ENCODE measurements at regions not wholly inside any gene's neighbourhood (a gene's known extent, or its start where the extent isn't known, plus 50 kb on each side); places are given as distances from the start of the nearest gene placed in this dataset.
"Not testable (repeated sequence)": the region's sequence is repeated elsewhere in the genome, so short reads cannot be mapped to it uniquely, and the experiment has no call there.

DNA sequence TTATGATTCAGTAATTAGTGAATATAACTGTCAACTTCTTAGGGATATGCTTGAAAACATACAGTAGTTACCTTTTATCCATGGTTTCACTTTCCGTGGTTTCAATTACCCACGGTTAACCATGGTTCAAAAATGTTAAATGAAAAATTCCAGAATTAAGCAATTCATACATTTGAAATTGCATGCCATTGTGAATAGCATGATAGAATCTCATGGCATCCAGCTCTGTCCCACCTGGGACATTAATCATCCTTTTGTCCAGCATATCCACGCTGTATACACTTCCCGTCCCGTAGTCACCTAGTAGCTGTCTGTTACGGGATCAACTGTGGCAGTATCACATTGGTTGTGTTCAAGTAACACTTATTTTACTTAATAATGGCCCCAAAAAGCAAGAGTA, 781.7 kb upstream of the CITED2 start:
- TF ChIP-seq, protein P1, sequence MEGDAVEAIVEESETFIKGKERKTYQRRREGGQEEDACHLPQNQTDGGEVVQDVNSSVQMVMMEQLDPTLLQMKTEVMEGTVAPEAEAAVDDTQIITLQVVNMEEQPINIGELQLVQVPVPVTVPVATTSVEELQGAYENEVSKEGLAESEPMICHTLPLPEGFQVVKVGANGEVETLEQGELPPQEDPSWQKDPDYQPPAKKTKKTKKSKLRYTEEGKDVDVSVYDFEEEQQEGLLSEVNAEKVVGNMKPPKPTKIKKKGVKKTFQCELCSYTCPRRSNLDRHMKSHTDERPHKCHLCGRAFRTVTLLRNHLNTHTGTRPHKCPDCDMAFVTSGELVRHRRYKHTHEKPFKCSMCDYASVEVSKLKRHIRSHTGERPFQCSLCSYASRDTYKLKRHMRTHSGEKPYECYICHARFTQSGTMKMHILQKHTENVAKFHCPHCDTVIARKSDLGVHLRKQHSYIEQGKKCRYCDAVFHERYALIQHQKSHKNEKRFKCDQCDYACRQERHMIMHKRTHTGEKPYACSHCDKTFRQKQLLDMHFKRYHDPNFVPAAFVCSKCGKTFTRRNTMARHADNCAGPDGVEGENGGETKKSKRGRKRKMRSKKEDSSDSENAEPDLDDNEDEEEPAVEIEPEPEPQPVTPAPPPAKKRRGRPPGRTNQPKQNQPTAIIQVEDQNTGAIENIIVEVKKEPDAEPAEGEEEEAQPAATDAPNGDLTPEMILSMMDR (IDR thresholded peaks at IDR 0.05): no peak
- TF ChIP-seq POLR2A (IDR thresholded peaks at IDR 0.05) (no peak), EP300 (IDR thresholded peaks at IDR 0.05) (no peak), POLR2AphosphoS5 (IDR thresholded peaks at IDR 0.05) (no peak)
- no peak overlapping the region for H3K27ac ChIP-seq
- no peak overlapping the region for H3K4me3 ChIP-seq
- H3K27me3 ChIP-seq: no peaks in the 10 kb centered on the region
- no peak for DNase-seq (ENCODE audit: low spot score in 2 of 2)
- no peaks in the 10 kb centered on the region for H3K4me1 ChIP-seq
- no peaks in the 10 kb centered on the region for H3K36me3 ChIP-seq
- H3K9me3 ChIP-seq: no peaks in the 10 kb centered on the region
- 95% methylated on average over 6 of the region's 6 CpGs for WGBS

DNA sequence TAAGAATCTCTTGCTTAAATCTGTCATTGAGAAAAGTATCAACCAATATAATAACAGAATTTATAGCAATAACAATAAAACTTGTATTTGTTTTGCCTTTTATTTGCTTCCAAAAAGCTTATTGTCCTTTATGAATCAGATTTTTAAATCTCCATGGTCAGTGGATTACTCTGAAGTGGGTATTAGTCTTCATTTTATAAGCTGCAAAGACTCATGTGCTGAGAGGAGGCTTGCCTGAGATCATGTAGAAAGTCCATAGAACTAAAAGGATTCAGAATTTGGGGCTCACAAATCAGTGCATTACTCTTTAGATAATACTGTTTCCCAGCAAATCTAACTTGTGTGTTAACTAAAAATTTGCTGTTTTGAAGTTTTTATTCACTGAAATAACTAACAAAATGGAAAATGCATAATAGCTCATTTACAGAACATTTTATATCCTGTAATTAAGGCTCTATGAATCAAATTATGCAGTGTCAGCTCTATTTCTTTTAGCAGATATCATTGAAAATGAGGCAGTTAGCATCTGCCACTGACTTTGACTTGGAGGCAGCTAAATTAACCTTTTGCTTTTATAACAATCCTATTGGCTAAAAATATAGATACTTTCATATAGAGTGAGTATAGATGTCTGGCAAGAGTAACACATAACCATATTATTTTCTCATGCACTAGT, 781.1 kb upstream of the CITED2 start:
- TF ChIP-seq, protein P1 (IDR thresholded peaks at IDR 0.05): no peak
- TF ChIP-seq EP300 (IDR thresholded peaks at IDR 0.05) (no peak), POLR2AphosphoS5 (IDR thresholded peaks at IDR 0.05) (no peak), POLR2A (IDR thresholded peaks at IDR 0.05) (no peak)
- Histone ChIP-seq H3K27ac (no peak overlapping the region), H3K4me3 (no peak overlapping the region), H3K36me3 (no peaks in the 10 kb centered on the region), H3K9me3 (no peaks in the 10 kb centered on the region), H3K4me1 (no peaks in the 10 kb centered on the region), H3K27me3 (no peaks in the 10 kb centered on the region)
- DNase-seq (ENCODE audit: low spot score in 2 of 2): no peak

DNA sequence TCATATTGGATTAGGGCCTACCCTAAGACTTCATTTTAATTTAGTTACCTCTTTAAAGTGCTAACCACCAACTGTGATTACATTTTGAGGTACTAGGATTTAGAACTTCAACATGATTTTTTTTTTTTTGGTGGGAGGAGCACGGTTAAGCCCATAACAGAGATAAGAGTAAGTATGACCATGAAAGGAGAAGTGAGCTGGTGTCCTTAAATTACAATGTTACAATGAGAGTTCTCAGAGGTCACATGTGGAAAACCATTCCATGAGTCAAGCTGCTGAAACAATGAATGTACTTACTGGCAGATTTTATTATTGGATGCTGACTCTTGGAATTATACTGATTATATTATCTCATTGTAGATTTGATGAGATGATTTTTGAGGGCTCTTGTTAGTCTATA, 779.3 kb upstream of the CITED2 start:
- Histone ChIP-seq H3K4me1 (no peaks in the 10 kb centered on the region), H3K27me3 (no peaks in the 10 kb centered on the region), H3K27ac (no peak overlapping the region), H3K4me3 (no peak overlapping the region), H3K9me3 (no peaks in the 10 kb centered on the region), H3K36me3 (no peaks in the 10 kb centered on the region)
- no peak for DNase-seq (ENCODE audit: low spot score in 2 of 2)
- WGBS: 86% methylated on average over 1 of the region's 1 CpG
- TF ChIP-seq EP300 (IDR thresholded peaks at IDR 0.05): no peak
- TF ChIP-seq POLR2A (IDR thresholded peaks at IDR 0.05): no peak
- TF ChIP-seq, protein P1 (IDR thresholded peaks at IDR 0.05): no peak
- TF ChIP-seq POLR2AphosphoS5 (IDR thresholded peaks at IDR 0.05): no peak

DNA sequence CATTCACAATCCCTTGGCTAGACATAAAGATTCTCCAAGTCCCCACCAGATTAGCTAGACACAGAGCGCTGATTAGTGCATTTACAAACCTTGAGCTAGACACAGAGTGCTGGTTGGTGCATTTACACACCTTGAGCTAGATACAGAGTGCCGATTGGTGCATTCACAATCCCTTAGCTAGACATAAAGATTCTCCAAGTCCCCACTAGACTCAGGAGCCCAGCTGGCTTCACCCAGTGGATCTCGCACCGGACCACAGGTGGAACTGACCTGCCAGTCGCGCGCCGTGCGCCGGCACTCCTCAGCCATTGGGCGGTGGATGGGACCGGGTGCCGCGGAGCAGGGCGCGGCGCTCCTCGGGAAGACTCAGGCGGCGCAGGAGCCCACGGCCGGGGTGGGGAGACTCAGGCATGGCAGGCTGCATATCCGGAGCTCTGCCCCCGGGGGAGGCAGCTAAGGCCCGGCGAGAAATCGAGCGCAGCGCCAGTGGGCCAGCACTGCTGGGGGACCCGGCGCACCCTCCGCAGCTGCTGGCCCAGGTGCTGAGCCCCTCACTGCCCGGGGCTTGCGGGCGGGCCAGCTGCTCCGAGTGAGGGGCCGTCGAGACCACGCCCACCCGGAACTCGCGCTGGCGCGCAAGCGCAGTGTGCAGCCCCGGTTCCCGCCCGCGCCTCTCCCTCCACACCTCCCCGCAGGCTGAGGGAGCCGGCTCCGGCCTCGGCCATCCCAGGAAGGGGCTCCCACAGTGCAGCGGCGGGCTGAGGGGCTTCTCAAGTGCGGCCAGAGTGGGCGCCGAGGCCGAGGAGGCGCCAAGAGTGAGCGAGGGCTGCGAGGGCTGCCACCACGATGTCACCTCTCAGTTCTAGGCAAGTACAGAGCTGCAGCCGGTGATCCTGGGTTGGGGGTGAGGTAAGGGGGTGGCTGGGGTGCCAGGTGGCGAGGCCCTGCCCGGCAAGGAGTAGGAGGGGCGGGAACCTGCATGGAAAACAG, 773.7 kb upstream of the CITED2 start:
- H3K27ac ChIP-seq; DNase-seq (ENCODE audit: low spot score in 2 of 2); H3K27me3 ChIP-seq; H3K9me3 ChIP-seq; H3K36me3 ChIP-seq; H3K4me3 ChIP-seq; H3K4me1 ChIP-seq: not testable (repeated sequence)
- 91% methylated on average over 35 of the region's 67 CpGs for WGBS

DNA sequence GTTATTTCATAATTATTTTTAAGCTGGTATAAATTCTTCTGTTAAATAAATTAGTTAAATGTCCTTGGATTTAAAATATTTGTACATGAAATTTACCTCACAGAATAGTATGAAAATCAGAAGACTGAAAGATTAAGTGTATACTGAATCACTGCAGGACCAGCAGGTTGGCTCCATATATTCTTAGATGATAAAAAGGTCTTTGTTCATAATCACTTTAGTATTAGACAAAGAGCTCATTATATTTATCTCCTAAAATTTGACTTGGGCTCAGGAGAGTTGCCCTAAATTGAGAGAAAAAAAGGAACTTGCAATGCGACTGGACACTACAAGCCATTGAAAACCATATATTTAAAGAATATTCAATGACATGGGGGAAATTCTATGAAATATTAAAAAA, 766.4 kb upstream of the CITED2 start:
- Histone ChIP-seq H3K9me3 (no peaks in the 10 kb centered on the region), H3K36me3 (no peaks in the 10 kb centered on the region), H3K4me3 (no peak overlapping the region), H3K4me1 (no peaks in the 10 kb centered on the region), H3K27ac (no peak overlapping the region), H3K27me3 (no peaks in the 10 kb centered on the region)
- WGBS: 88% methylated on average over 1 of the region's 1 CpG
- no peak for TF ChIP-seq POLR2AphosphoS5 (IDR thresholded peaks at IDR 0.05)
- no peak for TF ChIP-seq EP300 (IDR thresholded peaks at IDR 0.05)
- no peak for TF ChIP-seq POLR2A (IDR thresholded peaks at IDR 0.05)
- TF ChIP-seq, protein P1 (IDR thresholded peaks at IDR 0.05): no peak
- DNase-seq (ENCODE audit: low spot score in 2 of 2): no peak
